Type B pancreatic cell (in vitro differentiated cells): ENCODE measurements at regions not wholly inside any gene's neighbourhood (a gene's known extent, or its start where the extent isn't known, plus 50 kb on each side); places are given as distances from the start of the nearest gene placed in this dataset.
A peak's percentile ranks its signal among the peaks of the same experiment; 100 is the strongest.
"Not testable (repeated sequence)": the region's sequence is repeated elsewhere in the genome, so short reads cannot be mapped to it uniquely, and the experiment has no call there.

Experiments used
- DNase-seq: peaks from one replicate; pipeline ENCODE4 v3.0.0; 2021; ENCODE audit warnings: mixed read lengths; ENCODE audit not compliant: unreplicated experiment; ENCODE audit errors: extremely low spot score
- H3K27ac Mint-ChIP-seq: 2 replicates; pipeline ENCODE4 v1.8.0; 2021; ENCODE audit warnings: mild to moderate bottlenecking, mixed read lengths
- H3K27me3 Mint-ChIP-seq: 2 replicates; pipeline ENCODE4 v1.8.0; 2021; ENCODE audit warnings: mixed read lengths
- H3K36me3 Mint-ChIP-seq: 2 replicates; pipeline ENCODE4 v1.8.0; 2021; ENCODE audit warnings: mixed read lengths
- H3K4me1 Mint-ChIP-seq: one replicate; pipeline ENCODE4 v1.8.0; 2021; ENCODE audit warnings: mixed read lengths; ENCODE audit not compliant: unreplicated experiment
- H3K4me3 Mint-ChIP-seq: 2 replicates; pipeline ENCODE4 v1.8.0; 2021; ENCODE audit warnings: mild to moderate bottlenecking, mixed read lengths
- H3K9me3 Mint-ChIP-seq: 2 replicates; pipeline ENCODE4 v1.8.0; 2021; ENCODE audit warnings: mixed read lengths
- TF ChIP-seq, protein P1 (sequence below): fragments of 200-600 bp; sonication (generic); conservative IDR thresholded peaks from 2 replicates; pipeline ENCODE4 v1.5.0; 2021; ENCODE audit warnings: antibody characterized with exemption, mild to moderate bottlenecking

DNA sequence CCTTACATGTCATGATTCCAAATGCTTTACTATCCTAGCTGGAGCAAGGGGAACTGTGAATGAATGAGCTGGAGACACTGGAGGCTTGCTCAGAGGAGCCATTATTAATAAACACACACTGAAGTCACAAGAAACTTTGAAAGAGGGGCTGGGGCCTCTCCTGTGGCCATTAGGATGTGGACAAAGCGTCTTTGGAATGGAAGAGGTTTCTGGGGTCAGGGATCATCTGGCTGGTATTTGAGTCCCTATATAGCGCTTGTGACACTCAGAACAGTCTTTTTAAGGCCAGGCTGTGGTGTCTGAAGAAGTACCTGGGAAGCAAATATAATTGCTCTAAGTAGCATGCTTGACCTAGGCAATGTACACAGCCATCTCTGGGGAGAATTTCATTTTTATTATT, 193.0 kb downstream of the JCAD start:
- Mint-ChIP-seq H3K36me3 (peaks cover 14% of the 10 kb centered on the region), H3K27me3 (no peaks in the 10 kb centered on the region), H3K4me1 (peaks cover 44% of the 10 kb centered on the region), H3K9me3 (peaks cover 19% of the 10 kb centered on the region), H3K27ac (peak overlapping the region; percentile 98), H3K4me3 (peak overlapping the region; percentile 66)
- TF ChIP-seq, protein P1, sequence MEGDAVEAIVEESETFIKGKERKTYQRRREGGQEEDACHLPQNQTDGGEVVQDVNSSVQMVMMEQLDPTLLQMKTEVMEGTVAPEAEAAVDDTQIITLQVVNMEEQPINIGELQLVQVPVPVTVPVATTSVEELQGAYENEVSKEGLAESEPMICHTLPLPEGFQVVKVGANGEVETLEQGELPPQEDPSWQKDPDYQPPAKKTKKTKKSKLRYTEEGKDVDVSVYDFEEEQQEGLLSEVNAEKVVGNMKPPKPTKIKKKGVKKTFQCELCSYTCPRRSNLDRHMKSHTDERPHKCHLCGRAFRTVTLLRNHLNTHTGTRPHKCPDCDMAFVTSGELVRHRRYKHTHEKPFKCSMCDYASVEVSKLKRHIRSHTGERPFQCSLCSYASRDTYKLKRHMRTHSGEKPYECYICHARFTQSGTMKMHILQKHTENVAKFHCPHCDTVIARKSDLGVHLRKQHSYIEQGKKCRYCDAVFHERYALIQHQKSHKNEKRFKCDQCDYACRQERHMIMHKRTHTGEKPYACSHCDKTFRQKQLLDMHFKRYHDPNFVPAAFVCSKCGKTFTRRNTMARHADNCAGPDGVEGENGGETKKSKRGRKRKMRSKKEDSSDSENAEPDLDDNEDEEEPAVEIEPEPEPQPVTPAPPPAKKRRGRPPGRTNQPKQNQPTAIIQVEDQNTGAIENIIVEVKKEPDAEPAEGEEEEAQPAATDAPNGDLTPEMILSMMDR = no peak
- DNase-seq = no peak

DNA sequence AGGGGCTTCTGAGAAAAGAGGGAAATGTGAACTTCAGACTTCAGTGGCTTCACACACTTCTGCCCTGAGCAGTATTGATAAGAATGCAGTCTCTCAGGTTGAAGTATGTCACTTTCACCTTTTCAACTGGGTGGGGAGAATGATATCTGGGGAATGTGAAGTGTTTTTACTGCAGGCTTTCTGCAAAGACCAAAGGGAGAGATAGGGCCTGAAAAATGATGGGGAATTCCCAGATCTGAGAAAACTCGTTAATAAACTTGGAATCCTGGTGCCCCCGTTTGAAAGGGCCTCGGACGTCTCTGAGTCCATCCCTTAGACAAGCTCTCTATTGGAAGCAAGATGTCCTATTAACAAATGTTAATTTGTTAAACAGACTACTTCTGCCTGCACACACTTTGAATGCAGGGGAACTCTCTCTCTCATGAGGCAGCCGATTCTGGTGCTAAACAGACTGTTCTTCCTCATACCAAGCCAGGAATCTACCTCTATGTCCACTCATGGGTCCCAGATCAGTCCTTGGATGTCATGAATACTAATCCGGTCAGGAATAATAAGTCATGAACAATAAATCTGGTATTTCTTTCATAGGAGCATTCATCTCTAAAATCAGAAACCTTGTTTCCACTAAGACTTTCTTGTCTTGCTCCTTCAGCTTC, 193.6 kb downstream of the JCAD start:
- TF ChIP-seq, protein P1 = no peak
- peak overlapping the region; percentile 66 for H3K4me3 Mint-ChIP-seq
- peaks cover 19% of the 10 kb centered on the region for H3K9me3 Mint-ChIP-seq
- H3K4me1 Mint-ChIP-seq = peaks cover 47% of the 10 kb centered on the region
- no peak for DNase-seq
- peaks cover 13% of the 10 kb centered on the region for H3K36me3 Mint-ChIP-seq
- H3K27ac Mint-ChIP-seq = peak overlapping the region; percentile 98
- H3K27me3 Mint-ChIP-seq = no peaks in the 10 kb centered on the region

DNA sequence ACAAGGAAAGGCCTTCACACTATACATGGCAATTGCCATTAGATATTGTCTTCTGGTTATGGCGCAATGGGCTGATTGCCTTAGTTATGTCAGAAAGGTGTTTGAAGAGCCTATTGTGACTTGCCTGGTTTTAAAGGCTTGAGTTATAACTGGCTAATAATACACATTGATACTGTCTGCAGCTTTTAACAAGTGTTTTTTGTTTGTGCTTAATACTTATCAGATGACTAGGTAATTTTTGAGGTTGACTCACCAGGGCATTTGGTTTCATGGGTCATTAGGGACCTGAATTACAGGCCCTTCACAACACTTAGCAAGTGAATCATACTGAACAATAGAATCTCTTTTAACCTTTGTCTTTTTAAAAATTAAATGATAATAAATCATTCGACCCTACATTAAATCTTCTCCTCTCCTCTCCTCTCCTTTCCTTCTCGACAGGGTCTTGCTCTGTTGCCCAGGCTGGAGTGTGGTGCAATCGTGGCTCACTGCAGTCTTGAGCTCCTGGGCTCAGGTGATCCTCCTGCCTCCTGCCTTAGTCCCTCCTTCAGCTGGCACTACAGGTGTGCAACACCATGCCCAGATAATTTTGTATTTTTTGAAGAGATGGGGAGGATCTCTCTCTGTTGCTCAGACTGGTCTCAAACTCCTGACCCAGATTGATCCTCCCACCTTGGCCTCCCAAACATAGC, 196.3 kb downstream of the JCAD start:
- H3K9me3 Mint-ChIP-seq = peaks cover 9% of the 10 kb centered on the region
- DNase-seq = no peak
- H3K27me3 Mint-ChIP-seq = no peaks in the 10 kb centered on the region
- TF ChIP-seq, protein P1 = no peak
- peaks cover 58% of the 10 kb centered on the region for H3K4me1 Mint-ChIP-seq
- peak overlapping the region; percentile 36 for H3K4me3 Mint-ChIP-seq
- peak overlapping the region; percentile 93 for H3K27ac Mint-ChIP-seq
- H3K36me3 Mint-ChIP-seq = peaks cover 4% of the 10 kb centered on the region

DNA sequence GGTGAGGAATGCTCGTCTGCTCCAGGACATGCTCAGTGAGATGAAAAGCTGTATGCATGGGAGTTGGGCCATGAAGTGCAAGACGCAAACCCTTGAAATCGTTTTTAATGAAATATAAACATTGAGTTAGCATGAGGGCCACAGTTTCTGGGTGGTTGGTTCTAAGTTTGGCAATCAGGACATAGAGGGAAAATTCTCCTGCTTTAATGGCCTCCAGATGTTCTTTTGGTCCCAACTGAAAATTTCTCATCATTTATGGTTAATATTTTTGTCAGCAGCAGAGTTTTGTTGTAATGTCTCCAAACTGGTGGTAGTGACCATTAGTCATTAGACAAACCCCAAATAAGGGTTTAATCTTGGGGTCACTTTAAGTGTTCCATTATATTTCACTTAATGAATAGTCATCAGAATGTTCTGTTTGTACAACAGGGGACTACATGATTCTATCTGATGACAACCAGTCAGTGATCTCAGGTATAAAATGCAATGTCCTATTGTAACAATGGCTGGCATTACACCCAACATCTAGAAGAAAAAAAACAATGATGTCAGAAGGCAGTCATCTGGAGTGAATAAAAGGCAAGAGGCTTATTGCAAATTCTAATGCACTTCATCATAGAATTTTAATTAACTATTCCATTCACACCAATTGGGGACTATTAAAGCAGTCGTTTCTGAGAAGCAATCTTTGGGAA, 197.4 kb downstream of the JCAD start:
- no peak for DNase-seq
- peaks cover 9% of the 10 kb centered on the region for H3K9me3 Mint-ChIP-seq
- peak overlapping the region; percentile 93 for H3K27ac Mint-ChIP-seq
- peaks cover 4% of the 10 kb centered on the region for H3K36me3 Mint-ChIP-seq
- TF ChIP-seq, protein P1 = no peak
- no peaks in the 10 kb centered on the region for H3K27me3 Mint-ChIP-seq
- H3K4me3 Mint-ChIP-seq = no peak overlapping the region
- peaks cover 55% of the 10 kb centered on the region for H3K4me1 Mint-ChIP-seq

DNA sequence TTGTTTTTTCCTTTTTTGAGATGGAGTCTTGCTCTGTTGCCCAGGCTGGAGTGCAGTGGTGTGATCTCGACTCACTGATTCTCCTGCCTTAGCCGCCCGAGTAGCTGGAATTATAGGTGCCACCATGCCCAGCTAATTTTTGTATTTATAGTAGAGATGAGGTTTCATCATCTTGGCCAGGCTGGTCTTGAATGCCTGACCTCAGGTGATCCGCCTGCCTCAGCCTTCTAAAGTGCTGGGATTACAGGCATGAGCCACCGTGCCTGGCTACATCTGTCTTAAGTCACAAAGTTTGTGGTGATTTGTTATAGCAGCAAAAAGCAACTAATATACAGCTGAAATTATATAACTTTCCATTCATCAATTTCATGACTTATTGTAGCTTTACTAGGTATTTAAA, 198.2 kb downstream of the JCAD start:
- not testable (repeated sequence) for H3K9me3 Mint-ChIP-seq, H3K4me3 Mint-ChIP-seq, H3K27me3 Mint-ChIP-seq, DNase-seq, H3K36me3 Mint-ChIP-seq
- Mint-ChIP-seq H3K27ac (peak overlapping the region; percentile 90), H3K4me1 (peaks cover 51% of the 10 kb centered on the region)

DNA sequence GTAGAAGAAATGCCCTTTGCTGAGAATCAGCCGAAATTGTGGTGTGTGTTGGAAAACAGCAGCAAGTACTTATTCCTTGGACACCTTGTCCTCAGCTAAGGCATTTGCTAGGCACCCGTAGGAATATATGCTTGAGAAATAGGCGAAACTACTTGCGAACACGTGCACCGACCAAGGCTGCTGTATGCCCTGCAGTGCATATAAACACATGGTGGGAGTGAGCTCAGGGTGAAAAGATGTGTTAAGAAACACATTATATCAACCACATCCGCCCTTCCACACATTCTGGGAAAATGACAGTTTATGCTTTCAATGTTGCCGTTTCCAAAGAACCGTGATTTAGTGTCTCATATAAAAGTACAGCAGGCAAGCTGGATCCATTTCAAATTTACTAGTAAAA, 199.2 kb downstream of the JCAD start:
- Mint-ChIP-seq H3K4me1 (peaks cover 43% of the 10 kb centered on the region), H3K27ac (peak overlapping the region; percentile 90), H3K27me3 (no peaks in the 10 kb centered on the region), H3K9me3 (peaks cover 9% of the 10 kb centered on the region), H3K36me3 (peaks cover 4% of the 10 kb centered on the region), H3K4me3 (no peak overlapping the region)
- DNase-seq = no peak
- TF ChIP-seq, protein P1 = no peak
